Stimulated activated CD4-positive, alpha-beta T cell treated with anti-CD3 and anti-CD28 coated beads, Interleukin-12 subunit alpha, Interleukin-12 subunit beta, amount 100 ng/mL, for 48 hours (primary cell): ENCODE measurements at regions not wholly inside any gene's neighbourhood (a gene's known extent, or its start where the extent isn't known, plus 50 kb on each side); places are given as distances from the start of the nearest gene placed in this dataset.

Experiments used
- DNase-seq, 3 donors: peaks; one replicate each; pipeline ENCODE4 v3.0.0-alpha.2; 2020; ENCODE audit warnings: low read depth in 2 of 3, low spot score in 1 of 3

- no peak for DNase-seq
Measured at GRCh38 chr6:8277769-8278168, 157.6 kb downstream of the SLC35B3 start.

GRCh38 chr6:8276148-8276547 is 159.2 kb downstream of the SLC35B3 start:
- DNase-seq, result no peak

- DNase-seq, result no peak
Measured at GRCh38 chr6:8275667-8276066, 159.7 kb downstream of the SLC35B3 start.

- no peak for DNase-seq
Measured at GRCh38 chr6:8274226-8274625, 161.1 kb downstream of the SLC35B3 start.

- no peak for DNase-seq
Measured at GRCh38 chr6:8269872-8270454, 165.4 kb downstream of the SLC35B3 start.

GRCh38 chr6:8269094-8269493 is 166.3 kb downstream of the SLC35B3 start:
- DNase-seq, result no peak

- no peak for DNase-seq
Measured at GRCh38 chr6:8268606-8269005, 166.3 kb upstream of the EEF1E1 start.

GRCh38 chr6:8268156-8268555 is 165.8 kb upstream of the EEF1E1 start:
- no peak for DNase-seq

GRCh38 chr6:8260610-8261009 is 158.3 kb upstream of the EEF1E1 start:
- DNase-seq, result no peak

GRCh38 chr6:8246403-8246802 is 144.1 kb upstream of the EEF1E1 start:
- DNase-seq, result no peak

- no peak for DNase-seq
Measured at GRCh38 chr6:8245726-8246125, 143.4 kb upstream of the EEF1E1 start.

GRCh38 chr6:8243475-8243874 is 141.1 kb upstream of the EEF1E1 start:
- DNase-seq, result no peak

GRCh38 chr6:8242885-8243284 is 140.5 kb upstream of the EEF1E1 start:
- DNase-seq, result no peak

GRCh38 chr6:8240301-8240700 is 138.0 kb upstream of the EEF1E1 start:
- no peak for DNase-seq

GRCh38 chr6:8238773-8239683 is 136.7 kb upstream of the EEF1E1 start:
- no peak for DNase-seq

- DNase-seq, result no peak
Measured at GRCh38 chr6:8237668-8238067, 135.3 kb upstream of the EEF1E1 start.

GRCh38 chr6:8236956-8237355 is 134.6 kb upstream of the EEF1E1 start:
- no peak for DNase-seq

- no peak for DNase-seq
Measured at GRCh38 chr6:8234321-8234720, 132.0 kb upstream of the EEF1E1 start.

GRCh38 chr6:8231956-8232355 is 129.6 kb upstream of the EEF1E1 start:
- no peak for DNase-seq

GRCh38 chr6:8229915-8230756 is 127.8 kb upstream of the EEF1E1 start:
- no peak for DNase-seq

GRCh38 chr6:8225113-8225512 is 122.8 kb upstream of the EEF1E1 start:
- no peak for DNase-seq

- no peak for DNase-seq
Measured at GRCh38 chr6:8223678-8224077, 121.3 kb upstream of the EEF1E1 start.
